Trophoblast cell (in vitro differentiated cells and primary cell): ENCODE measurements at regions not wholly inside any gene's neighbourhood (a gene's known extent, or its start where the extent isn't known, plus 50 kb on each side); places are given as distances from the start of the nearest gene placed in this dataset.

Experiments used
- DNase-seq, 2 donors: peaks; one replicate each; pipeline ENCODE4 v3.0.0-alpha.2; 2016
- H2AFZ ChIP-seq: 2 replicates; pipeline ENCODE4 v1.6.1; 2013; ENCODE audit warnings: low read length, moderate library complexity, mild to moderate bottlenecking; ENCODE audit not compliant: insufficient read depth, poor library complexity
- H2AK5ac ChIP-seq: 2 replicates; pipeline ENCODE4 v1.6.1; 2013; ENCODE audit warnings: mild to moderate bottlenecking, low read length
- H2BK120ac ChIP-seq: 2 replicates; pipeline ENCODE4 v1.6.1; 2013; ENCODE audit warnings: low read length, mild to moderate bottlenecking, moderate library complexity; ENCODE audit not compliant: insufficient read depth, poor library complexity
- H2BK12ac ChIP-seq: 2 replicates; pipeline ENCODE4 v1.6.1; 2013; ENCODE audit warnings: mild to moderate bottlenecking, low read length, moderate library complexity
- H2BK5ac ChIP-seq: 2 replicates; pipeline ENCODE4 v1.6.1; 2013; ENCODE audit warnings: low read length, low read depth, moderate library complexity, mild to moderate bottlenecking; ENCODE audit not compliant: poor library complexity
- H3K14ac ChIP-seq: 2 replicates; pipeline ENCODE4 v1.6.1; 2013; ENCODE audit warnings: mild to moderate bottlenecking, low read length
- H3K18ac ChIP-seq: 2 replicates; pipeline ENCODE4 v1.6.1; 2013; ENCODE audit warnings: mild to moderate bottlenecking, low read length
- H3K23ac ChIP-seq: 2 replicates; pipeline ENCODE4 v1.6.1; 2013; ENCODE audit warnings: low read length
- H3K27ac ChIP-seq: 2 replicates; pipeline ENCODE4 v1.5.1; 2013; ENCODE audit warnings: low read depth, mild to moderate bottlenecking, inconsistent platforms, low read length, moderate library complexity
- H3K27me3 ChIP-seq: 2 replicates; pipeline ENCODE4 v1.6.1; 2013; ENCODE audit warnings: inconsistent platforms, mild to moderate bottlenecking, low read length, moderate library complexity; ENCODE audit not compliant: insufficient read depth
- H3K36me3 ChIP-seq, 2 experiments: 1 replicate in 1 of 2; 2 replicates in 1 of 2; pipeline ENCODE4 v1.6.1; 2013; ENCODE audit warnings: low read length in 2 of 2, mild to moderate bottlenecking in 2 of 2, moderate library complexity in 1 of 2; ENCODE audit not compliant: insufficient read depth in 2 of 2, control insufficient read depth in 1 of 2
- H3K4ac ChIP-seq: 2 replicates; pipeline ENCODE4 v1.6.1; 2013; ENCODE audit warnings: low read depth, mild to moderate bottlenecking, low read length, moderate library complexity
- H3K4me1 ChIP-seq, 2 experiments: 1 replicate in 1 of 2; 2 replicates in 1 of 2; pipeline ENCODE4 v1.6.1; 2013; ENCODE audit warnings: low read length in 2 of 2, mild to moderate bottlenecking in 2 of 2, moderate library complexity in 1 of 2; ENCODE audit not compliant: insufficient read depth in 2 of 2, control insufficient read depth in 1 of 2
- H3K4me2 ChIP-seq: 2 replicates; pipeline ENCODE4 v1.6.1; 2013; ENCODE audit warnings: inconsistent platforms, mild to moderate bottlenecking, low read length, moderate library complexity
- H3K4me3 ChIP-seq: 2 replicates; pipeline ENCODE4 v1.5.1; 2013; ENCODE audit warnings: mild to moderate bottlenecking, low read depth, low read length, inconsistent platforms
- H3K79me1 ChIP-seq: one replicate; pipeline ENCODE4 v1.6.1; 2013; ENCODE audit warnings: low read length
- H3K79me2 ChIP-seq: 2 replicates; pipeline ENCODE4 v1.6.1; 2013; ENCODE audit warnings: low read length, mild to moderate bottlenecking; ENCODE audit not compliant: control insufficient read depth, insufficient read depth, poor library complexity
- H3K9ac ChIP-seq: 2 replicates; pipeline ENCODE4 v1.6.1; 2013; ENCODE audit warnings: mild to moderate bottlenecking, low read length
- H3K9me3 ChIP-seq: 2 replicates; pipeline ENCODE4 v1.6.1; 2013; ENCODE audit warnings: low read depth, mild to moderate bottlenecking, control low read depth, inconsistent platforms, low read length; ENCODE audit not compliant: insufficient read depth
- H4K12ac ChIP-seq: 2 replicates; pipeline ENCODE4 v1.6.1; 2013; ENCODE audit warnings: low read depth, mild to moderate bottlenecking, low read length, moderate library complexity
- H4K8ac ChIP-seq: 2 replicates; pipeline ENCODE4 v1.6.1; 2013; ENCODE audit warnings: low read depth, mild to moderate bottlenecking, low read length, moderate library complexity
- H4K91ac ChIP-seq: one replicate; pipeline ENCODE4 v1.6.1; 2013; ENCODE audit warnings: low read depth, mild to moderate bottlenecking, low read length, moderate library complexity
- WGBS: extraction: QIAGEN DNeasy Blood & Tissue Kit; methylation state at CpG from one replicate; pipeline ENCODE4 v1.1.7; 2013; ENCODE audit warnings: missing lambda C conversion rate; ENCODE audit not compliant: insufficient read length, insufficient coverage; ENCODE audit errors: extremely low coverage; 5-methylcytosine and 5-hydroxymethylcytosine counted together

GRCh38 chr9:106718936-106719335, 144.0 kb upstream of the ZNF462 start:
- Histone ChIP-seq H3K18ac (no peak overlapping the region), H2BK120ac (no peak overlapping the region), H4K12ac (no peak overlapping the region), H2BK5ac (no peak overlapping the region), H2BK12ac (no peak overlapping the region), H3K4me3 (no peak overlapping the region), H3K4me1 (peaks cover 0 to 2% of the 10 kb centered on the region in 2 experiments), H3K4ac (no peak overlapping the region), H3K4me2 (no peak overlapping the region), H3K14ac (no peak overlapping the region), H3K79me1 (peaks cover 3% of the 10 kb centered on the region), H3K9me3 (no peaks in the 10 kb centered on the region), H3K79me2 (no peaks in the 10 kb centered on the region), H4K91ac (no peak overlapping the region), H2AFZ (no peak overlapping the region), H3K36me3 (no peaks in the 10 kb centered on the region), H4K8ac (no peak overlapping the region), H2AK5ac (no peak overlapping the region), H3K9ac (no peak overlapping the region), H3K27me3 (no peaks in the 10 kb centered on the region), H3K23ac (no peak overlapping the region), H3K27ac (no peak overlapping the region)
- DNase-seq = peak in 1 of 2 donors; percentile 61

GRCh38 chr9:106722051-106722753, 140.8 kb upstream of the ZNF462 start:
- no peak overlapping the region for H3K4me3 ChIP-seq
- H3K27me3 ChIP-seq = no peaks in the 10 kb centered on the region
- no peak overlapping the region for H4K8ac ChIP-seq
- H2AK5ac ChIP-seq = no peak overlapping the region
- no peak overlapping the region for H3K9ac ChIP-seq
- H3K23ac ChIP-seq = no peak overlapping the region
- no peaks in the 10 kb centered on the region for H3K79me2 ChIP-seq
- H3K14ac ChIP-seq = no peak overlapping the region
- no CpG with 5 or more reads among the region's 4 CpGs for WGBS
- no peak overlapping the region for H3K4me2 ChIP-seq
- peak in 1 of 2 donors; percentile 19 for DNase-seq
- no peak overlapping the region for H2BK12ac ChIP-seq
- H3K9me3 ChIP-seq = no peaks in the 10 kb centered on the region
- peaks cover 0 to 2% of the 10 kb centered on the region in 2 experiments for H3K4me1 ChIP-seq
- H4K91ac ChIP-seq = no peak overlapping the region
- no peak overlapping the region for H2BK5ac ChIP-seq
- H4K12ac ChIP-seq = no peak overlapping the region
- H2BK120ac ChIP-seq = no peak overlapping the region
- no peaks in the 10 kb centered on the region for H3K36me3 ChIP-seq
- no peak overlapping the region for H3K4ac ChIP-seq
- no peak overlapping the region for H2AFZ ChIP-seq
- H3K27ac ChIP-seq = no peak overlapping the region
- H3K18ac ChIP-seq = no peak overlapping the region
- peaks cover 3% of the 10 kb centered on the region for H3K79me1 ChIP-seq

- no peak overlapping the region for H3K9ac ChIP-seq
- H3K4me2 ChIP-seq = no peak overlapping the region
- no peak overlapping the region for H3K27ac ChIP-seq
- no peaks in the 10 kb centered on the region for H3K27me3 ChIP-seq
- H3K79me1 ChIP-seq = peaks cover 3% of the 10 kb centered on the region
- no peak overlapping the region for H4K91ac ChIP-seq
- no peaks in the 10 kb centered on the region for H3K36me3 ChIP-seq
- H2BK5ac ChIP-seq = no peak overlapping the region
- H3K4me1 ChIP-seq = no peaks in the 10 kb centered on the region
- H4K8ac ChIP-seq = no peak overlapping the region
- H3K18ac ChIP-seq = no peak overlapping the region
- H2BK120ac ChIP-seq = no peak overlapping the region
- no peak overlapping the region for H3K23ac ChIP-seq
- no peak overlapping the region for H3K4me3 ChIP-seq
- H3K14ac ChIP-seq = no peak overlapping the region
- no peak for DNase-seq
- H2BK12ac ChIP-seq = no peak overlapping the region
- no peak overlapping the region for H4K12ac ChIP-seq
- H3K9me3 ChIP-seq = no peaks in the 10 kb centered on the region
- no peak overlapping the region for H3K4ac ChIP-seq
- H2AK5ac ChIP-seq = no peak overlapping the region
- no peaks in the 10 kb centered on the region for H3K79me2 ChIP-seq
- no peak overlapping the region for H2AFZ ChIP-seq
Observed at GRCh38 chr9:106723926-106724325, 139.0 kb upstream of the ZNF462 start.

- no peaks in the 10 kb centered on the region for H3K27me3 ChIP-seq
- no peaks in the 10 kb centered on the region for H3K79me2 ChIP-seq
- no peak overlapping the region for H3K14ac ChIP-seq
- no peak overlapping the region for H4K12ac ChIP-seq
- DNase-seq = no peak
- no peak overlapping the region for H3K4me2 ChIP-seq
- no peak overlapping the region for H4K8ac ChIP-seq
- no peak overlapping the region for H2BK120ac ChIP-seq
- H3K4me1 ChIP-seq = no peaks in the 10 kb centered on the region
- H2BK5ac ChIP-seq = no peak overlapping the region
- H3K27ac ChIP-seq = no peak overlapping the region
- H2BK12ac ChIP-seq = no peak overlapping the region
- H3K4me3 ChIP-seq = no peak overlapping the region
- H3K36me3 ChIP-seq = no peaks in the 10 kb centered on the region
- WGBS = no CpG with 5 or more reads among the region's 2 CpGs
- H3K79me1 ChIP-seq = peaks cover 1% of the 10 kb centered on the region
- no peak overlapping the region for H4K91ac ChIP-seq
- H2AK5ac ChIP-seq = no peak overlapping the region
- H2AFZ ChIP-seq = no peak overlapping the region
- no peak overlapping the region for H3K23ac ChIP-seq
- H3K9me3 ChIP-seq = no peaks in the 10 kb centered on the region
- no peak overlapping the region for H3K4ac ChIP-seq
- no peak overlapping the region for H3K9ac ChIP-seq
- no peak overlapping the region for H3K18ac ChIP-seq
Observed at GRCh38 chr9:106724566-106724965, 138.4 kb upstream of the ZNF462 start.
